ENCODE measurements at regions not wholly inside any gene's neighbourhood (a gene's known extent, or its start where the extent isn't known, plus 50 kb on each side); places are given as distances from the start of the nearest gene placed in this dataset.

GRCh38 chr3:24033818-24034217, 88.7 kb downstream of the NR1D2 start:
- TF ChIP-seq EP300 (IDR thresholded peaks at IDR 0.05): no peak
- no peak for TF ChIP-seq POLR2A (IDR thresholded peaks at IDR 0.05)
